Ammon's horn (tissue), 1 donor: ENCODE measurements at regions not wholly inside any gene's neighbourhood (a gene's known extent, or its start where the extent isn't known, plus 50 kb on each side); places are given as distances from the start of the nearest gene placed in this dataset.

Experiments
- DNase-seq: peaks from one replicate; pipeline ENCODE4 v3.0.0-alpha.2; 2016; ENCODE audit warnings: low spot score

DNA sequence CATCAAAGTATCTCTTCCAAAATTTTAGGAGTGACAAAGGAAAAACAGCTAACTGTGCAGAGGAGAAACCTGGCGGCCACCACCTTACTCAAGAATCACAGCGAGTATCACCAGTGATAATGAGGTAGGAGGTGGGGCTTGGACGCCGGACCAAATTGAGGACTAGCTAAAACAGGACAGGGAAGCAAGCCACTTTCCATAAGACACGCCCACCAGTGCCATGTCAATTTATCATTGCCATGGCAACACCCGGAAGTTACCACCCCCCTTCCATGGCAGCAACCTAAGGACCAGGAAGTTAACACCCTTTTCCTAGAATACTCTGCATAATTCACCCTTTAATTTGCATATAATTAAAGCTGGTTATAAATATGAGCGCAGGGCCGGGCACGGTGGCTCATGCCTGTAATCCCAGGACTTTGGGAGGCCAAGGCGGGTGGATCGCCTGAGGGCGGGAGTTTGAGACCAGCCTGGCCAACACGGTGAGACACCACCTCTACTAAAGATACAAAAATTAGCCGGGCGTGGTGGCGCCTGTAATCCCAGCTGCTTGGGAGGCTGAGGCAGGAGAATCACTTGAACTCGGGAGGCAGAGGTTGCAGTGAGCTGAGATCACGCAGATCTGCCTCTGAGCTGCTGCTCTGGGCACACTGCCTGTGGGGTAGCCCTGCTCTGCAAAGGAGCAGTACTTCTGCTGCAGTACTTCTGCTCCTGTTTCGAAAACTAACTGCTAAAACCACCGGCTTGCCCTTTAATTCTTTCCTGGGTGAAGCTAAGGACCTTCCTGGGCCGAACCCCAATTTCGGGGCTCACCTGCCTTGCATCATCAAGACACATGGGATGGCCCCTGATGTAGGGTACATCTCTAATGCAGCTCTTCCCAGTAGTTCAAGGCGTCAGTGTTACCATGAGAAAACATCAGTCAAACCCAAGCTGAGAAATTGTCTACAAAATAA lies 116.7 kb downstream of the HMX1 start:
- DNase-seq = no peak

- DNase-seq = no peak
These were observed 123.4 kb downstream of the HMX1 start for GRCh38 chr4:8748236-8748575.

- DNase-seq = no peak
These were observed 124.0 kb downstream of the HMX1 start for GRCh38 chr4:8747467-8748235.

DNA sequence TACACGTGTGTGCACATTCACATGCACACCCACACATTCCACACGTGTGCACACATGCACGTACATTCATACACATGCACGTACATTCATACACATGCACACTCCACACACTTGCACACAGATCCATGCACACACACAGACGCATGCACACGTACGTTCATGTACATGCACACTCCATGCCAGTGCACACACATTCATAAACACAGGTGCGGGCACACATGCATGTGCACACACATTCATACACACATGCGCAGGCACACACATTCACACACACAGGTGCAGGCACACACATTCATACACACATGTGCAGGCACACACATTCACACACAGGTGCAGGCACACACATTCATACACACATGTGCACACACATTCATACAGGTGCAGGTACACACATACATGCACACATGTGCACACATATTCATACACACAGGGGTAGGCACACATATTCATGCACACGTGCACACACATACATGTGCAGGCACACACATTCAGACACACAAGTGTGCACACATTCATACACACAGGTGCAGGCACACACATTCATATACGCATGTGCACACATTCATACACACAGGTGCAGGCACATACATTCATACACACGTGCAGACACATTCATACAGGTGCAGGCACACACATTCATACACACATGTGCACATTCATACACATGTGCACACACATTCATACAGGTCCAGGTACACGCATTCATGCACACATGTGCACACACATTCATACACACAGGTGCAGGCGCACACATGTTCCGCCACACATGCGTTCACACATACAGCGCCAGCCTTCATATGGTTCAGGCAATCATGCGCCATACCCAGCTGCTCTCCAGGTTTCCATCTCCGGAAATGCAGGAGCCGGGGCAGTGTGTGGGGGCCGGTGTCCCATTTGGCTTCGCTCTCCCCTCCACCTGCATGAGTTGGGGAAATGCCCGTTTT lies 124.8 kb downstream of the HMX1 start:
- no peak for DNase-seq

GRCh38 chr4:8745826-8746225 lies 125.8 kb downstream of the HMX1 start:
- no peak for DNase-seq

DNA sequence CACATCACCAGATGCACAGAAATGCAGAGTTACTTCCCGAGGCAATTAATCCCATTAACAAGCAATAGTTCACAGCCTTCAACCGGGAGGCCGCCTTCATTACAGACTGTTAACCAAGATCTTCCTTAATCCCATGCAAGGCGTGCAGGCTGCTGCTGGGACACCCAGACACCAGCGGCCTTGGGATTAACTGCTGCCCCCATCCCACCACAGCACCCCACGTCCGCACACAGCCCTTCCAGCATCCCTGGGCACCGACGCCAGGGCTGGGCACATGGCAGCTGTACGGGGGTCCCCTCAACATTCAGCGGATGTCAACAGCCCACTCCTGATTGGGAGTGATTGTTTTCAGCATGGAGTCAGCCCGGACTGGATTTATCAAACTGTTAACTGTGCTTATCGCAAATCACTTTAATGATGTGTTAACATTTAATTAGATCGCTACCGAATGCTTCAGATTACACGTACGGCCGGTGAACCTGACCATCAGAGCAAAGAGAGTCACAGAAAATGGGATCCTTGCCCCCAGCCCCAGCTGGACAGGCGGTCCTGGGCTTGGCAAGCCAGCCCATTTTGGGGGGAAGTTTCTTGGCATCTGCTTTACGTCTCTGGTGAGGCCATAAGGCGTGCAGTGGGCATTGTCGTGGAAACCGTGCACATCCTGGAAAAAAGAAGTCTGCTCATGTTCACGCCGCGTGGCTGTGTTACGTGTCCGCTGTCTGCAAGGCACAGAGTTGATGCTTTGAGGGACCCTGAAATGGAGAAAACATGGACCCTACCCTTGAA lies 126.4 kb downstream of the HMX1 start:
- DNase-seq = no peak

DNA sequence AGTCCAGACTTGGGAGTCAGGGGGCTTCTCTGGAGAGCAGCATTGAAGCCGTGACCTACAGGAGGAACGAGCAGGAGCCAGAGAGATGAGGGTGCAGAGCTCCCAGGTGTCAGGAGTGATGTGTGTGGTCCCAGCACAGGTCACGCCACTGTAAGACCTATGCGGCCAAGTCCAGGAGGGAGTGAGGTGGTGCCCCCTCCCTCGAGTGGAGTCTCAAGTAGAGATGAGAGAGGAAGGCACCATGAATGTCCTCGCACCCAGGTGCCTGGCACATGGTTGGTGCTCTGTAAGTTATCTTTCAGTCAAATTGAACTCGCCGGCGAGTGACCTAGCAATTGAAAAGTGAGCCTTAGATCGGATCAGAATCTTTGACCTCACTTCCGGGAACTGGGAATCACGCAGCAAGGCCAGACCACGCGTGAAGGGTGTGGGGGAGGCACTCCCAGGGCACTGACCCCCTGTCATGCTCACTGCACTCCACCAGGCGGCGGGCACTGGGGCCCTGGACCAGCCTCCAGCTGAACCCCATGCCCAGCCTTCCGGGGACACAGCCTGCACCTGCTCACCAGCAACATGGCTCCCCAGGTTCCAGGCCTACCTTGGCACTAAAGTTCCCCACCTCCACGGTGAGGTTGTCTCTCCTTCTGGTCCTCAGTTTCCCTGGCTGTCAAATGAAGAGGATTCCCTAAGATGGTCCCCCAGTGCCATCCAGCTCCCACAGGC lies 127.4 kb downstream of the HMX1 start:
- DNase-seq = no peak

- no peak for DNase-seq
These were observed 129.1 kb downstream of the HMX1 start for GRCh38 chr4:8742546-8742945.

DNA sequence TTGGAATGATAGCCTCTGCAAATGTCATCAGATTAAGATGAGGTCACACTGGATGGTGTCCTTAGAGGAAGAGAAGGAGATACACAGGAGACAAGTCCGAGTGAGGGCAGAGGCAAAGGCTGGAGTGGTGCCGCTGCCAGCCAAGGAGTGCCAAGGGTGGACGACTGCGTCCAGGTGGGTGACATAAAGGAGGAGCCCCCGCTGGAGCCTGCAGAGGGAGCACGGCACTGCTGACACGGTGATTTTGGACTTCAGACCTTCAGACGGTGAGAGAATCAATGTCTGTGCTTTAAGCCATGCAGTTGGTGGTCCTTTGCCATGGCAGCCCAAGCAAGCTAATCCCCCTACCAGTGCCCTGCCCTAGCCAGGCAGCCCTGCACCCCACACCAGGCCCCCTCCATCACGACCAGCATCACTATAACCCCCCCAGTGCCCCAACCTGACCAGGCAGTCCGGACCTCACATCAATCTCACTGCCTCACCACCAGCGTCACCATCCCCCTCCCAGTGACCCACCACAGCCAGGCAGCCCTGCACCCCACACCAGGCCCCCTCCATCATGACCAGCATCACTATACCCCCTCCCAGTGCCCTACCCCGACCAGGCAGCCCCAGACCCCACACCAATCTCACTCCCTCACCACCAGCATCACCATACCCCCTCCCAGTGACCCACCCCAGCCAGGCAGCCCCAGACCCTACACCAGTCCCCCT lies 130.0 kb downstream of the HMX1 start:
- no peak for DNase-seq

DNA sequence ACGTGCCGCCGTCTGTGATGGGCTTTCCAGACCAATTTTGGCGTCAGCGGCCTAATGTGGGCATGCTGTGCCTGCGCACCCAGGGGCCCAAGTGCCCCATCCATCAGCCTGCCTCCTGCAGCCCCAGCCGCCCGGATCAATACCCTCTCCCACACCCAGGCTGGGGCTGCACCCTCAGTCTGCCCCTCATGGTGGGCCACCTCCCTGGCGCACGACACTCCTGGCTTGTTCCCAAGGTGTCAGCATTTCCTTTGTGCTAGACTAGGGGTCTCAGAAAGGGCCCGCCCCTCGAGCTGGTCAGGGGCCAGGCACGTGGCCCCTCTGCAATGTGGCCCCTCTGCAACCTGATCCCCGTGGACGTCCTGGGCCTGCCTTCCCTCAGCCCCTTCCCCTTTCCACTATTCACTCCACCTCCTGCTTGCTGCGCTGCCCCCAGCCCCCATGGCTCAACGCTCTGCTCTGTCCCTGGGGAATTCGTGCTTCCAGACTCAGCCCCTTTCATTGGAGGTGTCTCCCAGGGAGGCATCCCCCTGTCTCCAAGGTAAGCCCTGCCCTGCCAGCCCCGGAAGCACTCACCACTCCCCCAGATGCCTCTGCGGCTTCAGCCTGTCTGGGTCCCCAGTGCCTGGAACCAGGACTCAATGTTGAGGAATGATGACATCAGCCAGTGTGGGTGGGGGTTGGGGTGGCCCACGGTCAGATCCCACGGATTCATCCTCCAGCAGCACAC lies 130.8 kb downstream of the HMX1 start:
- DNase-seq = no peak

- peak; percentile 38 for DNase-seq
These were observed 131.6 kb downstream of the HMX1 start for GRCh38 chr4:8739820-8740665.

- no peak for DNase-seq
These were observed 132.3 kb downstream of the HMX1 start for GRCh38 chr4:8739317-8739716.

DNA sequence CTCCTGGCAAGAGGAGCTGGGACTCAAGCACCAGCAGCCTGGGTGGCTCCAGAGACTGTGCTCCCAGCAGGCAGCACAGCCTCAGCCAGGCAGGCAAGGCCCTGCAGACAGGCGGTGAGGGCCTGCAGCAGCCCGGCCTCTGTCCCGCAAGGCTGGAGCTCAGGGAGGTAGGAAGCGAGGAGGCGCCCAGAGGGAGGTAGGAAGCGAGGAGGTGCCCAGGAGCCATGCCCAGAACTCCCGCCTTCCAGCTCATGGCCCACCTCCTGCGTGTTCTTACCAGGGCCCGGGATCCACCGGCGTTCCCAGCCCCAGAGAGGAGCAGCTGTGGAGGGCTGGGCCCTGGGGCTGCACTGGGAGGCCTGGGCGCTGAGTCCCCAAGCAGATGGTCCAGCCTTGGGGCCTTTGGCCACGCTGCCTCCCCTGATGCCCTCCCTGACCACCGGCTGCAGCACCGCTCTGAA lies 133.1 kb downstream of the HMX1 start:
- no peak for DNase-seq

- no peak for DNase-seq
These were observed 133.9 kb downstream of the HMX1 start for GRCh38 chr4:8737601-8738279.

DNA sequence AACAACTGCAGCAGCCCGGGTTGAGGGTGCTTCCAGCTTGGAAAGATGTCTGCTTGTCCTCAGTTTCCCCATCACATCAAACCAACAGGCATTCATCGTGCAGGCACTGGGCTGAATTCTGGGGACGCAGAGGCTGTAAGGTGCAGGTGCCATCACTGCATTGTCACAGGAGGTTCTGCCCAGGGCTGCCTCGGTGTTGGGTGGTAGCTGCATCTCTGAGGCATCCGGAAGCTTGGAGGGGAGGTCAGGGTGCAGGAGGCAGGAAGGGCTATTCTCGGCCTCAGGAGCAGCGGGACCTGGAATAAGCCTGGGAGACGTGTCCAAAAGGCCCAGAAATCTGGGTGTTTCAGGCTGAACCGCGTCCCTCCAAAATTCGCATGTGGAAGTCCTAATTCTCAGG lies 134.6 kb downstream of the HMX1 start:
- no peak for DNase-seq

GRCh38 chr4:8736090-8736825 lies 135.4 kb downstream of the HMX1 start:
- no peak for DNase-seq
